Activated effector memory CD4-positive, alpha-beta T cell treated with anti-CD3 and anti-CD28 coated beads, Interleukin-2, amount 50 U/mL, for 16 hours (primary cell): ENCODE measurements at regions not wholly inside any gene's neighbourhood (a gene's known extent, or its start where the extent isn't known, plus 50 kb on each side); places are given as distances from the start of the nearest gene placed in this dataset.

Source experiments
- DNase-seq: peaks from one replicate; pipeline ENCODE4 v3.0.0-alpha.2; 2020

DNA sequence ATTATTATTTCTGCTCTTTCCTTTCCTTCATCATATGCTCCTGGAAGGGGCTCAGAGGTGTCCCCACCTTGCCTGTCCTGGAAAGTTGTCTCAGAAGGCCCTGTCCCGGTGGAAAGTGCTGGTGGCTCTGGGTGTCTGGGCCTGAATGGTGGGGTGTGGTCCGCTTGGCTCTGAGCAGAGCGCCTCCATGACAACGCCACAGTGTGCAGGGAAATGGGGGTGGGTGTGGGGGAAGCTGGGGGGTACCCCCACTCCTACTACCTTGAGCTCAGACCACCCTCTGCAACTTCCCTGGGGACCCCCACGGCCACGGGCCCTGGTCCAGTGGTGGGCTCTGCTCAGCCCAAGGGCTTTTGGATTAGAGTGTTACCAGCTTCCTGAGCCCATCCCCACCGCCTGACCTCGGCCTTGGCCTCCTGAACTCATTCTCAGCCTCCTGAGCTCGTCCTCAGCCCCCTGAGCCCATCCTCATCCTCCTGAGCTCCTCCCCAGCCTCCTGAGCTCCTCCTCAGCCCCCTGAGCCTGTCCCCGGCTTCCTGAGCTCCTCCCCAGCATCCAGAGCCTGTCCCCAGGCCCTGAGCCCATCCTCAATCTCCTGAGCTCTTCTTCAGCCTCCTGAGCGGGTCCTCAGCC is 106.4 kb upstream of the FAM20C start:
- peak; percentile 43 for DNase-seq

DNA sequence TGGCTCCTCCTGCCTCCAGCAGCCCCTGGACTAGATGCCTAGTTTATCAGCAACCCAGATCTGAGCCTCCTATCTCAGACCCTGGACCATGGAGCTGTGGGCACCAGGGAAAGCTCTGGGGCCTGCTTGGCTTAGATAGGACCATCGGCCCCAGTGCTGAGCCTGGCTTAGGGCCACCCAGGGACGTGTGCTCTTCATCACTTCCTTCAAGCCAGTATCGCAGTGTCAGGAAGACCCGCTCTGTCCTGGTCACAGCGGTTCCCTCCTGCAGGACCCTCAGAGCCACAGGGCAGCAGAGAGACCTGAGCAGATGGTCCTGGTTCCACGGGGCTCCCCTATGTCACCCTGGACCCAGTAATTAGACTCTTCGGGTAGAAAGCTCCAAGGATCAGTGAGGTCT is 105.7 kb upstream of the FAM20C start:
- DNase-seq: peak; percentile 46

DNA sequence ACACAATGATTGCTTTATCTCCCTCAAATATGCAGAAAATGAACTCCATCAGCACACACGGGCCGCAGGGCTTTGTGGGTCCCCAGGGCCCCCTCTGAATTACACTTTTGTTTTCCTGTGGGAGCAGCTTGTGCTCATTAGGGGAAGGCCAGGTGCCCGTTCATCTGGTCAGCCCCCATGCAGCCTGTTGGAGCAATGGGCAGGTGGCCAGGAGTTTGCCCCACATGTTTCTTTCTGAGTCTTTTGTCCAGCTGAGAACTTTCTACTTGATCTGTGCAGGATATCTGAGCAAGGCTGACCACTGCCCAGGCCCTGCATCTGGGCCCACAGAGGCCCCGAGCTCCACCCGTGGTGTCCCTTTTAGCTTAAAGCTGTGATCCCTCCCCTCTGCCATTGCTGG is 105.3 kb upstream of the FAM20C start:
- peak; percentile 58 for DNase-seq

DNA sequence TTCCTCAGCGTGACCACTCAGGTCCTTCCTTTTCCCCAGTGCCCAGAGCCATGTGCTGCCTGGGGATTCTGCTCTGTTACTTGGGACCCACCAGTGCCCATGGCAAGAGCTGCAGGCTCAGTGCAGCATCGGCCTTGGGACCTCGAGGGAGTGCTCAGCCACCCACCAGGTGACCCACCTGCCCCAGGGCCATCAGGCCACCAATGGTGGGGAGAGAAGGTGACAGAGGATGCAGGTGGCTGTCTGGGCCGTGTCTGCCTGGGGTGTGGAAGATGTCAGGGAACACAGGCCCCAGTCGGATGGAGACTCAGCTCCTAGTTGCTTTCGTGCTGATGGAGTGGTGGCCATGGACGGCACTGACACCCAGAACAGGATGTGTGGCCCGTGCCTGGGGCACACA is 104.7 kb upstream of the FAM20C start:
- DNase-seq: peak; percentile 48

DNA sequence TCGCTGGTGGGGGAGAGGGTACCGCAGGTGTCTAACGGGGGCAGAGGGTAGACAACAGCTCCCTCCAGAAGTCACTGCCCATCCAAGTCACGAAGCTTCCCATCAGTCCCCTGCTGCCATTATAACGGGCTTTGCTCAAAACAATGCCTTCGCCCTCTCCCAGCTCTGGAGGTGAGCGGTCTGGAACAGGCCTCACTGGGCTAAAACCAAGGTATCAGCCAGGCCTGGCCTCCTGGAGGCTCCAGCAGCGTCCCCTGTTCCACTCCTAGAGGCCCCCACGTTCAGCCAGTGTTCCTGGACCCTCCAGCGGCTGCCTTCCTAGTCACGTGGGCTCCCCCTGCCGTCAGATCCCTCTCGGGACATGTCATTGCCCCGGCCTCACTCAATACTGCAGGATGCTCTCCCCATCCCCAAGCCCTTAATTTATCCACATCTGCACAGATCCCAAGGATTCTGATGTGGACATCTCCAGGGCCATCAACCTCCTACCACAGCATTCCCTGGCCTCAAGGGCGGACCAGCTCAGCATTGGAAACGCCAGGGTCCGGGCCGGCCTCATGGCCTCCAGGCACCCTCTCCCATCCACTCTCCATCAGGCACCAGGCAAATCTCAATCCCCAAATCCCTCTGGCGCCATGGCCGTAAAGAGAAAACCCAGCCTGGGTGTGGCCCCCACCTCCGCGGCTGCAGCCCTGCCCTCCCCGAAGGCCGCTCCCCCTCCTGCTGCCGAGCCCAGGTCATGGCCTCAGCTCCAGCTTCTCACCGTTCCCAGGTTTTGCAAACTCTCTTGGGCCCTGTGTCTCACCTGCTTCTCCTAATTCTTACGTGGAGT is 104.1 kb upstream of the FAM20C start:
- DNase-seq: no peak

DNA sequence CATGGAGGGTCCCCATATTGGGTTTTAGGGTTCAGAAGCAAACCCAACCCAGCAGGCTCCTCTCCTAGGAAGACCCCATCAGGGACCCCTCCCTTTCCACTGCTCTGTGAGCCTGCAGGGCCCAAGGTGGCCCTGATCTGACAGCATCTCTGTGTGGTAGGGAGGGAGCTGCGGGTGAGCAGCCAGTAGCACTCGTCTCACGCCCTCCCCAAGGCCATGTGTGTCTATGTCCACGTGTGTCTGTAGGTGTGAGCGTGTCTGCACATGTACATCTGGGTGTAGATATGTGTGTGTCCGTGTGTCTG is 103.5 kb upstream of the FAM20C start:
- no peak for DNase-seq

DNA sequence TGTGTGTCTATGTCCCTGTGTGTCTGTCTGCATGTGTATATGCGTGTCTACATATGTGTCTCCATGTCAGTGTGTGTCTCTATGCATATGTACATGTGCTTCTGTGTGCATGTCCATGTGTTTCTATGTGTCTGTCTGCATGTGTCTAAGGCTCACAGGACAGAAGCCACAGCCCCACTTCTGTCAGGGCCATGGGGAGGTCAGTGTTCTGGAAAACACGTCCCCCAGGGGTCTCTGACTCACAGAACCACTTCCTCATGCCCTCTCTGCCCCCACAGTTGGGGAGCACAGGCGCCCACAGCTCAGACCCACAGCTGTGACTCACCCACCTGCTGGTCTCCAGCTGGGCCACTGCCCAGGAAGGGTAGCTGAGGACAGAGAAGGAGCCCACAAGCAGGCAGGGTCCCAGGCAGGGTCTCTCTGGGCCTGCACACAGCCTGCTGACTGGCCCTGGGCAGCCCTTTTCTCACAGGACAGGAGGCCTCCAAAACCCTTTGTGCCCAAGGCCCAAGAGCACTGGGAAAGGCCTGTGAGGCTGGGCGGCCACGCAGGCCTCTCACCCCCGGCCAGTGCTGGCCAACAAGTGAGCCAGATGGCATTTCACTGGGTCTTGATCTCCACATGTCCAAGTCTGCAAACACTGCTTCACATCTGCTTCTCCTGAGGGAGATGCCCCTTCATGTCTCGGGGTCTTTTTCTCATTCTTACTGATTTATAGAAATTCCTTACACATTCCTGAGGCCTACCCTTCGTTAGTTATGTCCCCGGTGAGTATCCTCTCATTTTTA is 102.9 kb upstream of the FAM20C start:
- DNase-seq: peak; percentile 57

DNA sequence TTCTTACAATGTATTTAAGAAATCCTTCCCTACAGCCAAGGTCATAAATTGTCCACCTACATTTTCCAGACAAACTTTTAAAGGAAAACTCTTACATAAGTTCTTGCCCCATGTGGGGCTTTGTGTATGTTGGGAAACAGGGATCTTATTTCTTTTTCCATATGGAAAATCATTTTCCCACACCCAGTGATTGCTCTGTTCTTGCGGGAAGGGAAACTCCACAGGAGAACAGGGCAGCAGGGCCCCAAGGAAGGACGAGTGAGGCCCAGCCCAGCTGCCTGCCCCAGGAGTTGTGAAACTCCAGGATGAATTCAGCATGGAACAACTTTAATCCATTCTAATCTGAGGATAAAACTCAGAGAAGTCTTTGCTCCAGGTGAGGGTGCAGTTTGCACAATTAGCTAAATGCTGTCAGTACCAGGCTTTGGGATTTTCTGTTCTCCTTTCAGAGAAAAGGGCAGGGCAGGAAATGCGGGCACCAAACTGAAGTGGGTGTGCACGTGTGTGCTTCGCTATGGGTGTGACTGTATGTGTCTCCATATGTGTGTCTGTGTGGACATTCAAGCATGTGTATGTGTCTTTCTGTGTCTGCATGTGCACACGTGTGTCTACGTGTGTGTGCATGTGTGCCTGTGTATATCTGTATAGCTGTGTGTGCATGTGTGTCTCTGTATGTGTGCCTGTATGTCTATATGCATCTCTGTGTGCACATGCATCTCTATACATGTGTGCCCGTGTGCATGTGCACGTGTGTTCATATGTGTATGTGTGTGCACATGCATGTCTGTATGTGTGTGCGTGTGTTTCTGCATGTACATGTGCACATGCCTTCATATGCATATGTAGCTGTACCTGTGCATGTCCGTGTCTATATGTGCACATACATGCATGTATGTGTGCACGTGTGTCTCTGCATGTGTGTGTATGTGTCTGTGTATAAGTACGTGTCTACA is 102.0 kb upstream of the FAM20C start:
- no peak for DNase-seq

DNA sequence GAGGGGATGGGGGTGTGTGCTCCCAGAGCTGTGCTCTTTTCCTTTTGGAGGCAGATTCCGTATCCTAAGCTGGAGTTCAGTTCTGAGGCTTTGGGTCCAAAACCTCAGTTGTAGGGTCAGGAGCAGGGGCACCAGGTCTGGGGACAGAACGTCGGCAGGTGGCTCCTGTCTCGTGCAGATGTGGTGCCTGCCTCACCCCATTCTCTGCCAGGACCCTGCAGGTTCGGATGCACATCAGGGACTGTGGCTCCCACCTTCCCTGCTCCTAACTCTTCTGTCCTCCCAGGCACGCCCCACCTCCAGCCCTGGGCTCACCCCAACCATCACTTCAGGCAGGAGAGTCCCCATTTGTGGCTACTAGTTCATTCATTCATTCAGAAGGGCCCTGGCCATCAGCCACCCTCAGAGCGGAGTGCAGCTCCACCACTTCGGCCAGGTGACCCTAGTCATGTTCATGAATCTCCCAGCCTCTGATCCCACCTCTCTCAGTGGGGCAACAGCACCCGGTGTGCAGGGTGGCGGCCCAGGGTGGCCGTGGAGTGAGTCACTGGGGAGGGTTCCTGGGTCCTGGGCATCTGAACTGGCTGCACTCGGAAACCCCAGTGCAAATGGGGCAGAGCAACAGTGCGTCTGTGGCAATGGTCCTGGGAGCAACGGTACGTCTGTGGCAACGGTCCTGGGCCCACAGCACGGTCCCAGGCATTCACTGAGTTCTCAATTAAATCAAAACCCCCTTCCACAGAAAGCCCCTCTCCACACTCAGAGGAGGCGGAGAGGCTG is 100.8 kb upstream of the FAM20C start:
- no peak for DNase-seq

DNA sequence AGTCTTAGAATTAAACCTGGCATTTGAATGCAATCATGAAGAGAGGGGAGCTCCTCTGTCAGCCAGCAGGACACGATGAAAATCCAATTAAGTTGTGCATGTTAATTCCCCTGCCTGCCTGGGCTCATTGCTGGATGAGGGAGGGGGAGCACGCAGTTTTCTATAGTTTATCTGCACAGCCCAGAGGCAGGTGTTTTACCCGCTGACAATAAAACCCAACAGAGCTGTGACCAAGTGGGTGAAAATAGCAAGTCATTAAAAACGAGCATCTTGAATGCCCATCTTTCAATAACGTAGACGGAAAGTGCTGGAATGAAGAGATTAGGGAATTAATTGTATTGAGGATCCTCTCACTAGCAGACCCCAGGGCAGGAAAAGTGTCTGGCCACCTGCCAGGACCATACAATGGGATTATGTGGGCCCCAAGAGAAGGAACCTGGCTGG is 100.1 kb upstream of the FAM20C start:
- no peak for DNase-seq

DNA sequence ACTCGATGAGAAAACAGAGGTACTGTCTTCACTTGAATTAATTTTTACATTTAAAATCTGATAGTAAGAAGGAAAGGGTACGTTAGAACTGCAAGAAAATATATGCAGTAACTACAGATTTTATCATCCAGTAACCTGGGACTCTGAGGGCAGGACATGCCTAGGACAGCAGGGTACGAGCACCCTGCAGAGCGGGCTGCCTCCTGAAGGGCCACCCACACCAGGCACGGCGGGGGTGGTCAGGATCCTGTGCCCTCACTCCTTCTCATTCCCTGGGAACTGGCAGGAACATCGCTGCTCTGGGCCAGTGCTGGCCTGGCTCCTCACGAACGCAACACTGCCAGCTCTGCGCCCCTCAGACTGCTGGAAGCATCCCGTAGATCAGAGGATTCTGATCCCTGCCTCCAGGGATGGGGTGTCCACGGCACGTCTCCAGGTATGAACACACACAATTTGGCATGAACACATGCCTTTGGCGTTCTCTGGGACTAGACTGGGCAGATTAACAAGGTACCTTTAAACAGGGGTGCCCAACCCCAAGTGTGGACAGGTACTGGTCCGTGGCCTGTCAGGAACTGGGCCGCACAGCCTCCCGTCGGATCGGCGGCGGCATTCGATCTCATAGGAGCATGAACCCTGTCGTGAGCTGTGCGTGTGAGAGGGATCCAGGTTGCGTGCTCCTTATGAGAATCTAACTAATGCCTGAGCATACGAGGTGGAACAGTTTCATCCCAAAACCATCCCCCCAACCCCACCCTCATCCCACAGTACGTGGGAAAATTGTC is 99.3 kb upstream of the FAM20C start:
- DNase-seq: no peak

DNA sequence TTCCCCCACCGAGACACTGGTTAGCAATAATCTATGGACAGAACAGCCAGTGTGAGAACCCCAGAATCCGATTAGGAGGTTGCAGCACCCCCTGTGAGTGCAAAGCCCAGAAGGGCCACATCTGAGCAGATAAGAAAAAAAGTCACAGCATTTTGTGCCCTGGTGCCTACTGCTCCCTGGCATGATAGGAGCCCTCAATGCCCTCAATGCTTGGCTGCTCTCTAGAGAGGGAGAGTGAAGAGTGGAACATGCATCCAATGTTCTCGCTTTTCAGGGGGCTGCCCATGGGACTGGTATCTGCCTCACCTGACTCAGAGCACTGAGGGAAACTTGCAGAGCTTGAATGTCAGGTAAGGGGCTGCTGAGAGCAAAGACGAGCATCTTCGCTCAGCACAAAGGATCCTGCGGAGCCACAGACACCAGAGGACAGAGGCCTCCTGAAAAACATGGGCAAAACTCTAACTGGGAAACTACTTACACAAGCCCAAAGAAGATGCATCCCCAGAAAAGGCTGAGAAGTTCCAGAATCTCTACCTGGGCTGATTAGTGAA is 98.0 kb upstream of the FAM20C start:
- no peak for DNase-seq

DNA sequence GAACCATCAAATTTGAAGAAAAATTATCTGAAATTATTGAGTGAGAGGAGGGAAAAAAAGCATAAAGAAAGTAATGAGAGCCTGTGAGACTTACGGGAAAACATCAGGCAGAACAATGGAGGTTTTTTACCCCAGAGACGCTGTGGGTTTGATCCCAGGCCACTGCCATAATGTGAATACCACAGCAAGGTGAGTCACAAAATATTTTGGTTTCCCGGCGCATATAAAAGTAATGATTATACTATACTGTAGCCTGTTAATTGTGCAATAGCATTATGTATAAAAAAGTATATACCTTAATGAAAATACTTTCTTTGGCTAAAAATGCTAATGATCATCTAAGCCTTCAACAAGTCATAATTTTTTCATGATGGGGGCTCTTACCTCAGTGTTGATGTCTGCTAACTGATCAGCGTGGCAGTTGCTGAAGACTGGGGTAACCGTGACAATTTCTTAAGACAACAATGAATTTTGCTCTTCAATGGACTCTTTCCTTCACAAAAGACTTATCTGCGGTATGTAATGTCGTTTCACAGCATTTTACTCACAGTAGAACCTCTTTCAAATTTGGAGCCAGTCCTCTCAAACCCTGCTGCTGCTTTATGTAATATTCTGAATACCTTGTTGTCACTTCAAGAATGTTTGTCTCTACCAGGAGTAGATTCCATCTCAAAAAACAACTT is 97.0 kb upstream of the FAM20C start:
- DNase-seq: no peak

DNA sequence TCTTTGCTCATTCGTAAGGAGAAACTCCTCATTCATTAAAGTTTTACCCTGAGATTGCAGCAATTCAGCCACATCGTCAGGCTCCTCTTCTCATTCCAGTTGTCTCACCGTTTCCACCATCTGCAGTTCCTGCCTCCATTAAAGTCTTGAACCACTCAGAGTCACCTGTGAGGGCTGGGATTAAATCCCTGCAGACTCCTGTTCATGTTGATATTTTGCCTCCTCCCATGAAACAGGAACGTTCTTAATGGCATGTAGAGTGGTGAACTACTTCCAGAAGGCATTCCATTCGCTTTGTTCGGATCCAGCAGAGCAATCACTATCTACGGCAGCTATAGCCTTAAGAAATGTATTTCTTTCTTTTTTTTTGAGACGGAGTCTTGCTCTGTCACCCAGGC is 96.5 kb upstream of the FAM20C start:
- DNase-seq: no peak

DNA sequence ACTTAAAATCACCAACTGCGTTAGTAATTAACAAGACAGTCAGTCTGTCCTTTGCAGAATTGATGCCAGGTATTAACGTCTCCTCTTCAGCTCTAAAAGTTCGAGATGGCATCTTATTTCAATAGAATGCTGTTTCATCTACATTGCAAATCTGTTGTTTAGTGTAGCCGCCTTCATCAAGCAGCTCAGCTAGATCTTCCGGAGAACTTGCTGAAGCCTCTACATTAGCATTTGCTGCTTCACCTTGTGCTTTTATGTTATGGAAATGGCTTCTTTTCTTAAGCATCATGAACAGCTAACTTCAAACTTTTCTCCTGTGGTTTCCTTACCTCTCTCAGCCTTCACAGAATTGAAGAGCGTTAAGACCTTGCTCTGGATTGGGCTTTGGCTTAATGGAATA is 95.5 kb upstream of the FAM20C start:
- DNase-seq: no peak

DNA sequence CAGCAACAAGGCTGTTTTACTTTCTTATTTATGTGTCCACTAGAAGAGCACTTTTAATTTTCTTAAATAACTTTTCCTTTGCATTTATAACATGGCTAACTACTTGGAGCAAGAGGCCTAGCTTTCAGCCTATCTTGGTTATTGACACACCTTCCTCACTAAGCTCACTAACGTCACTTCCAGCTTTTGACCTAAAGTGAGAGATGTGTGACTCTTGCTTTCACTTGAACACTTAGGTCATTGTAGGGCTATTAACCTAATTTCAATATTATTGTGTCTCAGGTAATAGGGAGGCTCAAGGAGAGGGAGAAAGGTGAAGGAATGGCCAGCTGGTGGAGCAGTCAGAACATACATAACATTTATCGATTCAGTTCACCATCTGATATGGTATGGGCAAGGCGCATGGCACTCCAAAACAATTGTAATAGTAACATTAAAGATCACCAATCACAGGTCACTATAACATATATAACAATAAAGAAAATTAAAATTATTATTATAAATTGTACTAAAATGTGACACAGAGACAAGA is 95.0 kb upstream of the FAM20C start:
- DNase-seq: no peak

DNA sequence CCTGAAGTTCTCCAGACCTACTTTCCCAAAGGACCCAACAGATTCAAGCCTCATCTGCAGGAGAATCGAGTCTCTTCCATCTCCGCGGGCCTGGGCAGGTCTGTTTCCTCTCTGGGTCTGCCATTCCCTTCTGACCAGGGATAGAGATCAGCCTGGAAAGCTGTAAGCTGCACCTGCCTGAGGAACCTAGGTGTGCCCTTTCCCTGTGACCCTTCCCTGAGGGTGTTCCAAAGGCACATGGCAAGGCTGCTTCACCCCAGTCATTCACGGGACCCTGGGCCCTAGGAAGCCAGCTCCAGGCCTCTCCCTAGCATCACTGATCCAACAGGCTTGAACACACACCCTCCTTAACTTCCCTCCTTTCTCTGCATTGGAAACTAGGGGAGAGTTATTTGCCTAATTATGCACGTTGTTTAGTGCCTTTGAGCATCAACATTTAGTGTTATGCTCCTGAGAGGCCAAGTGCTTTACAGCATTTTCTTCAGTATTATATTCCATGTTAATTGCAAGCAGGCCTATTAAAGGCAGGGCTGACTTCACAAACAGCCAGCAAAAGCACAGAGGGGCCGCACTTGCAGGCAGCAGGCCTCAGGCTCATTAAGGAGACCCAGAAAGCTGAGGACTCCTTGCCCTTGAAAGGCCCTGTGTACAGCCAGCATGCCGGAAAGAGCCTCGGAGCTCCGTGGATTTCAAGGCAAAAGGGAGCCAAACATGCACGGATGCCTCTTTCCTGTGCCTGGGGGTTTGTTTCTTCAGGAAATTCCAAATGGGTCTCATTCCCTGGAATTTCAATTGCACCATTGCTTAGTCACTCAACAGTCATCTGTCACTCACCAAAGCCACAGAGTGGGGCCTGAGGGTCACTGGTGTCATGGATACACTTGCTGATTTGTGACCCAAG is 91.0 kb upstream of the FAM20C start:
- DNase-seq: no peak

DNA sequence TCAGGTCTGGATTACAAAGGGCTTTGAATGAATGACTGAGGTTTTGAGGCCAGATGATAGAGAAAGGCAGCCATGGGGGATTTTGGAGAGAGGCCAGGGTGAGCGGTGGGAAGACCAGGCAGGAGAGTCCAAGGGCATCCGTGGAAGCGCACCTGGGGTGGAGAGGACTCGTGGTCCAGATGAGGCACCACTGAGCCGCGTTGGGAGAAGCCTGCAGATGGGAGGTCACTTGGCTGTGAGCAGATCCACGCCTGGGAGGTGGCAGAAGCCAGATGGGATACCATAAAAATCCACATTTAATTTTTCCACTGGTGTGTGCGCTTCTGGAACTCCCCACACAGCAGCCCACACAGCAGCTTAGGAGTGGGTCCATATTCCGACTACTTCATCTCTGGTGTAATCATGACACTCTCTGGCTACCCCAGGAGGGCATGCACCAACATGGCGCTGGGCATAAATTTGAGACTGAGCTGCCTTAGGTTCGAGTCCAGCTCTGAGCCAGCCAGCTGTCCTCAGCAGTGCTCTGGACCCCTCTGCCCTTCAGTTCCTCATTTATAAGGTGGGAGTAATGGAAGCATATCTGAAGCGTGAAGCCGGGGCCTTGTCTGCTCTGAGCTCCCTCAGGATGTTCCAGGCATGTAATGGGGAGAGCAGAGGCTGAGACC is 90.2 kb upstream of the FAM20C start:
- DNase-seq: no peak
